Amniotic stem cell (primary cell): ENCODE measurements at regions not wholly inside any gene's neighbourhood (a gene's known extent, or its start where the extent isn't known, plus 50 kb on each side); places are given as distances from the start of the nearest gene placed in this dataset.

Experiments
- DNase-seq: peaks from one replicate; lab custom pipeline; 2025; lab: John Stamatoyannopoulos, UW

- DNase-seq = no peak
These were observed 1234.0 kb downstream of the SORCS3 start for GRCh38 chr10:105875050-105875449.

GRCh38 chr10:105872665-105873064, 1231.6 kb downstream of the SORCS3 start:
- no peak for DNase-seq

GRCh38 chr10:105868935-105869334, 1227.8 kb downstream of the SORCS3 start:
- no peak for DNase-seq

- no peak for DNase-seq
These were observed 1223.8 kb downstream of the SORCS3 start for GRCh38 chr10:105864854-105865253.

- no peak for DNase-seq
These were observed 1216.5 kb downstream of the SORCS3 start for GRCh38 chr10:105857268-105858264.

- no peak for DNase-seq
These were observed 1214.7 kb downstream of the SORCS3 start for GRCh38 chr10:105855791-105856190.

- DNase-seq = no peak
These were observed 1203.8 kb downstream of the SORCS3 start for GRCh38 chr10:105844676-105845570.

GRCh38 chr10:105844241-105844640, 1203.2 kb downstream of the SORCS3 start:
- DNase-seq = no peak

GRCh38 chr10:105843786-105844185, 1202.7 kb downstream of the SORCS3 start:
- DNase-seq = no peak

- no peak for DNase-seq
These were observed 1199.2 kb downstream of the SORCS3 start for GRCh38 chr10:105840288-105840770.

- no peak for DNase-seq
These were observed 1197.3 kb downstream of the SORCS3 start for GRCh38 chr10:105838392-105838791.

- DNase-seq = no peak
These were observed 1196.9 kb downstream of the SORCS3 start for GRCh38 chr10:105837951-105838350.

GRCh38 chr10:105834261-105835059, 1193.4 kb downstream of the SORCS3 start:
- DNase-seq = no peak

- DNase-seq = no peak
These were observed 1186.0 kb downstream of the SORCS3 start for GRCh38 chr10:105827133-105827532.

GRCh38 chr10:105807935-105808587, 1167.0 kb downstream of the SORCS3 start:
- no peak for DNase-seq

GRCh38 chr10:105803206-105803605, 1162.1 kb downstream of the SORCS3 start:
- DNase-seq = no peak

- DNase-seq = no peak
These were observed 1159.6 kb downstream of the SORCS3 start for GRCh38 chr10:105800641-105801040.

GRCh38 chr10:105798328-105798889, 1157.3 kb downstream of the SORCS3 start:
- no peak for DNase-seq

- no peak for DNase-seq
These were observed 1156.3 kb downstream of the SORCS3 start for GRCh38 chr10:105797234-105797890.

- no peak for DNase-seq
These were observed 1152.0 kb downstream of the SORCS3 start for GRCh38 chr10:105793071-105793470.
